GM21367 (cell line): ENCODE measurements at regions not wholly inside any gene's neighbourhood (a gene's known extent, or its start where the extent isn't known, plus 50 kb on each side); places are given as distances from the start of the nearest gene placed in this dataset.

Experiments used
- ATAC-seq: cut with Tn5 transposase; IDR thresholded peaks from one replicate; pipeline ENCODE4 v1.9.1; 2021; ENCODE audit not compliant: unreplicated experiment

GRCh38 chr20:11429889-11430519 is 487.7 kb upstream of the BTBD3 start:
- ATAC-seq = no peak

DNA sequence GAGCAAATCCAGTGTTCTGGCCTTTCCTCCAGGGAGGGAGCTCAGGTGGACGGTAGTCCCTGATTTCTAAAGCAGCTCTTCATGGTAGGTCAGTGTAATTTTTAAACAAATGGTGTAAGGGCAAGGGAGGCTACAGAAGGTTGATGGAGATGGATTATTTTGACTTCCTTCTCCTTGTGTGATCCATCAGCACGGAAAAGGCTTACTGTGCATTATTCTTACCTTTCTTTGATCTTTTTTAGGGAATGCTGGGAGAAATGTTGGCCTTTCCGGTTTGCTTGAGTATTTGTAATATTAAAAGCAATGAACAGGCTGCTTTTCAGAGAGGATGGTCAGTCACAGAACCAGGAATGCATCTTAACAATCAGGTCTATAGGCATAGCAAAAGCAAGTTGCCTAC is 487.0 kb upstream of the BTBD3 start:
- no peak for ATAC-seq

DNA sequence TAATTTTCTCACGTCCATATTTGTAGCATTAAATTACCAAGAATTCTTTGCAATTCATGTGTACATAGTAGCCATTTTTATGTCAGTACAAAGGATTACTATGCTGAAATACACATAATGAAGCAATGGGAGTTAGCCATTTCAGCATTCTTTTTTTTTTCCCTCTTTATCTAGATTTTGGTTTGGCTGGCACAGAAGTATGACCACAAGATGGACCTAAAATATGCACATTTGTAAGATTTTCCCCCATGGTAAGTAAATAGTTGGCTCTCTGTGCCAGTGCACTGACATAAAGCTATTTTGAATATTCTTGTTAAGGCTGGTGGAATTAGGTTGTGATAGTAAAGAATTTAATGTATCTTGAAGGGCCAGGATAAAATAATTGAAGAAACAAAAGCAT is 486.1 kb upstream of the BTBD3 start:
- ATAC-seq = no peak

DNA sequence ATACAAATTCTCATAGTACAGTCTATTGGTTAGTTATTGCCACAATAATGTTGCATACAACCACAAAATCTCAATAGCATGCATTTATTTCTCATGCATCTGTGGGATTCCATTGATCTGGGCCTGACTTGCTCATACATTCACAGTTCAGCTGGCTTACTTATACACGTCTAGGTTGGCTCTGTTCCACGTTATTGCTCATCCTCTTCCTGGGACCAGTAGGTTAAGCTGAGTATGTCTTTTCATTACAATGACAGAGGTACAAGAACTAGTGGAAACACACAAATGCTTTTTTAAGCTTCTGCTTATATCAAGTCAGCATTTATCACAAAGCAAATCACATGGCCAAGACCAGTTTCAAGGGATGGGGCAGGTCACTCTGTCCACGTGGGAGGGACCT is 485.3 kb upstream of the BTBD3 start:
- ATAC-seq = no peak

- ATAC-seq = no peak
Observed at GRCh38 chr20:11436113-11436905, 481.4 kb upstream of the BTBD3 start.

DNA sequence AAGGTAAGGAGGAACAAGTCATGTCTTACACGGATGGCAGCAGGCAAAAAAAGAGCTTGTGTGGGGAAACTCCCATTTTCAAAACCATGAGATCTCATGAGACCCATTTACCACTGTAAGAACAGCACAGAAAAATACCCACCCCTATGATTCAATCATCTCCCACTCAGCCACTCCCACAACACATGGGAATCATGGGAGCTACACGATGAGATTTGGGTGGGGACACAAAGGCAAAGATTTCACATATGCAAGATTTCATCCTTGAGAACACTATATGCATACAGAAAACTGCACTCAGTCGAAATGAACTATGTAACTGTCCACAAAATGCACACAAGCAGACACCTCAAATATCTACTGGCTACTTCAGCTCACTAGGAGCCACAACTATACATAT is 480.6 kb upstream of the BTBD3 start:
- no peak for ATAC-seq

- no peak for ATAC-seq
Observed at GRCh38 chr20:11437611-11438380, 479.9 kb upstream of the BTBD3 start.

GRCh38 chr20:11438412-11438811 is 479.3 kb upstream of the BTBD3 start:
- no peak for ATAC-seq

DNA sequence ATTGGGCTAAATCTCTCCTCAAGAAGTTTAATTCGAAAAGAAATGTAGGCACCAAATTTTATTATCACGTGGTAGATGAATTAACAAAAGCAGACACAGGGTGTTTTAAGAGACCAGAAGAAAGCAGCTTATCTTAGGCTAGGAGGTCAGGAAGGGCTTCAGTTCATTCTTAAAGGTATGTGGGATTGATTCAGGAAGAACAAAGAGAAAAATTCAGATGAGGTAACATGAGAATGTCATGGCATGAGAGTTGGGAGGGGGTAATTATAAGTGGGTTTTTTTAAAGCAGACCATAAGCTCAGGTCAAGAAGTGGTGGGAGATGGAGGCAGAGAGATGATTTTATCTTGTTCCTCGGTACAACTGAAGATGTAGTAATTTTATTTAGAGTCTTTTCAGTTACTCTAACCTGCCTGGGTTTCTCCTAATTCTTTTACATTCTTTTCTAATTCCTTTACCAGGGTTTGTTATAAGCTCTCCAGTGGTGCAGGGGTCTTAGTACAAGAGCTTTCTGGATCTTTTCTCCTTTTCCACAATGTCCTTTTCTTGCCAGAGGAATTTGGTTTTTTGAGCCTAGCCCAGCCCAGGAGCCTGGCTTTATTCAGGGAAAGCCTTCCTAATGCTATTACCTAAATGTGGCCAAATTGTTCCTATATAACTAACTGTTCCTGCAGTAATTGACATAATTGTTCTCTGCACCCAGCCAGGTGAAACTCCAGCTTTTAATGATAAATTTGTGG is 474.1 kb upstream of the BTBD3 start:
- no peak for ATAC-seq

GRCh38 chr20:11445161-11445560 is 472.5 kb upstream of the BTBD3 start:
- no peak for ATAC-seq

- no peak for ATAC-seq
Observed at GRCh38 chr20:11445891-11446290, 471.8 kb upstream of the BTBD3 start.

DNA sequence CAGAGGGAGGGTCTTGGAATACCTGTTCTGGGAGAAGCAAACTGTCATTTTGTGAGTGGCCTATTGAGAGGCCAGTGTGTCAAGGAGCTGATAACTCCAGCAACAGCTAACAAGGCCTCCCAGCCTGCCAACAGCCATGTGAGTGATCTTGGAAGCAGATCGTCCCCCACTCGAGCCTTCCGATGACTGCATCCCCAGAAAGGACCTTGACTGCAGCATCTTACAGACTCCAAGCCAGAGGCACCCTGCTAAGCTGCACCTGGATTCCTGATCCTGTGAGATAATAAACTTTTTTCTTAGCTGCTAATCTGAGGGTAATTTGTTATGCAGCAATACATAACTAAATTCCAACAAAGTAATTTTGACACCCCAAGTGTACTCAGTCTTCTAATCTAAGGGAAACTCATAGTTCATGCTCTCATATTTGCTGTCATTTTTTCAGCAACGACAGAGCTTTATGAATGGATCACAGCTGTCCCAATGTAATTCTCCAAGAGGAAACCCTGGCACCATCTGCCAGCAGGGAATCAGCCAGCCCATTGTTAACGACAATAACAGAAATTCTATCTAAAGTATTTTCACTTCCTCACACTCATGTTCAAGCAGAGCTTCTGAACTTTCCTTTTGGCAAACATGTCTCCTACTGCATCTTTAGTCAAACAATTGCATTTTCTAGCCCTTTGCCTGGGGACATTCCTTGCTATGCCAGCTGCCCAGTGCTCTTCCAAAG is 470.2 kb upstream of the BTBD3 start:
- no peak for ATAC-seq

DNA sequence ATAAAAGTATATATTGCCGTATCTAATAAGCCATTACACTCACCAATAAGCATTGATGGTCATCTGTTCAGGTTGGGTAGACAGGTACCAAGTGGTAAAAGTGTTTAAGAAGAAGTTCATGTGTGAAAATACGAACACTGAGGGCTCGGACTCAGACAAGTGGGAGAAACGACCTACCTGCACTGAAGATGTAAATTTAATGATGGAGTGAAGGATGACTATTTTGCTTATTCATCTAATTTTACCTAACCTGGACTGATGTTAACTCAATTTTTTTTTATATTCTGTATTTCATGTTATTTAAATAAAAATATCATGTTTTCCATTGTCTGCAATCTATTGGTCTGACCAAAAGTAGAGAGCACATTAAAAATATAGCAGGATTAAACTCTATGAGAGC is 469.1 kb upstream of the BTBD3 start:
- ATAC-seq = no peak

DNA sequence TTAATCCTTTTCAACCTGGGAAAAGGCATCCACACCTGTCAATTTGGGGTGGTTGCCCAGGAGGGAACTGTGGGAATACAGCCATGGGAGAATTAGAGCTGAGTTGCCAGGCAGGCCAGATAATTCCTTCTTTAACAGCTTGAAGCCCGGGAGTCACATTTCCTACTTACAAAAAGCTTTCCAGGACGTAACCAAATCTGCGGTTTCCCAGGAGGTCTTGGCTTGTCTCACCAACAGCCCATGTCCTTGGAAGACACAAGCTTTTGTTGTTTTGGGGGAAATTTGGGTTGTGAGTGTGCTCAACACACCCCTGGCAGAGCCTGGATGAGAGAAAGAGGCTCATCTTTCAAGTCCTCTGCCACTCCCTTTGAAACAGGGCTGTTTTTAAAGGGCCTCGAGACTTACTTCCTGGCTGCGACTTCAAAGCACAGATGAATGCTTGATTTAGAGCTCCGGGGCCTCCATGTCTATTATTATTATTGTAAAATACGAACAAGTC is 465.9 kb upstream of the BTBD3 start:
- ATAC-seq = no peak

DNA sequence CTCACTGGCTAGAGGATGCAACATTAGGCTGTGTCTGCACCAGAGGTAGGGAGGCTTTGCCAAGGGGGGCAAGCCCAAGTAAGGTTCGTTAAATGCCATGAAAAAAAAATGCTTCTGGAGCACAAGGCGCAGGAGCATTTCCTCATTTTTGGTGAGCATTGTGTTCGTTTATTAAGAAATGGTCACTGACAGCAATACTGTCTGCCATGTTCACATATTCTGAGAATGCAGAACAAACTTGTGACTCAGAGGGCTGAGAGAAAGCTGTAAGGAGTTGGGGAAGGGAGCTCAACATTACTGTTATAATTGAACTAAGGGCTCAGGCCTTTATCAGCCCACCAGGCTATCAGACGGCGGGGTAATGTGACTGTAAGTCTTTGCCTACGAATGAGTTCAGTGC is 465.4 kb upstream of the BTBD3 start:
- ATAC-seq = no peak

DNA sequence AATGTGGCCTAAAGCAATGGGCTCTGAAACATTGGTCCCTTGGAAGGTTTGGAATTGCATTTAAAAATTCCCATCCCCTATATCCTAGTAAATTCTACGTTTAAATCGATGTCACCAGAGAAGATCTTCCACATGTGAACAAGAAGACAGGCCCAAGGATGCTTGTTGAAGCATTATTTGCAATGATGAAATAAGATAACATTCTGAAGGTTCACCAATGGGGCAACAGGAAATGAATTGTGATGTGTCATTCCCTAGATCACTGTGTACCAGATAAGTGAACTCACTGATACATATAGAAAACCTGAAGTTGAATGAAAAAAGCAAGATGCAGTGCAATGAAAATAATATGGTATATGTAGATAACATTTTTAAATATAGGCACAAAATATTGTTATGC is 464.3 kb upstream of the BTBD3 start:
- no peak for ATAC-seq

DNA sequence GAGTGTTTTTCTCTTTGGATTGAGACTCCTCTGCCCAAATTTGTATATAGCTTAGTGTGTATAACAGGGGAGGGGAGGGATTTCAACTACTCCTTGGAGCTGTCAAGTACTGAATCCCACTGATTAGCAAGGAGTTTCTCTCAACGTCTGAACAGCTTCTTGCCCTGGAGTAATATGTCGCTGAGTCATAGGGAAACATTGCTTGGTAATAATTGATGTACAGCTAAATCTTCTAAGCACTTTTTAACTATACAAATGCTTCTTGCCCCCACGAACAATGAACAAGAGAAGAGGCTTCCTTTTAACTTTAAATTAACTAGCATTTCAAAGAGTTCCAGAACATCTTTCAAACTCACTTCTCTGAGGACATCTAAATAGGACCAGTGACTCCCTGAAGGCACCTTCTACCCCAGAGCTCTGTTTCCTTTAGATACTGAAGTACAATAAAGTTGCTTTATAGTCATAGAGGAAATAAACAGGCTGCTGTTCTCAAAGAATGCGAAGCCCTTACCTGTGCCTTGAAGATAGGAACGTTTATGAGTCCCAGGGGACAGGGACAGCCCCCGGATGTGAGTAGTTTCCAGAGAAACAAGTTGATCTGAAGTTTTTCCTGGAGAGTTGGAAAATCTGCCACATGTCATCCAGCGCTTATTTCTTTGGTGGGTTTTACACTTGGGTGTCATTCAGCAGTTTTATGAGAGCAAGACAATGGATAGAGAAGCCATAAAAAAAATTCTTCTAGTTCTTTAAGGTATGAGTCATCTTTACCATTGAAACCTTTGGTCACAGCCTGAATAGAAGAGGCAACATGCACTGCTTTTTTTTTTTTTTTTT is 462.5 kb upstream of the BTBD3 start:
- no peak for ATAC-seq

- ATAC-seq = no peak
Observed at GRCh38 chr20:11457488-11457887, 460.2 kb upstream of the BTBD3 start.

GRCh38 chr20:11459090-11459890 is 458.4 kb upstream of the BTBD3 start:
- ATAC-seq = no peak
